NOMO-1 treated with DMSO at 0.1 percent for 48 hours (cell line): ENCODE measurements at regions not wholly inside any gene's neighbourhood (a gene's known extent, or its start where the extent isn't known, plus 50 kb on each side); places are given as distances from the start of the nearest gene placed in this dataset.

Source experiments
- DNase-seq: peaks from one replicate; lab custom pipeline; 2025; ENCODE audit not compliant: unreplicated experiment; lab: John Stamatoyannopoulos, UW

DNA sequence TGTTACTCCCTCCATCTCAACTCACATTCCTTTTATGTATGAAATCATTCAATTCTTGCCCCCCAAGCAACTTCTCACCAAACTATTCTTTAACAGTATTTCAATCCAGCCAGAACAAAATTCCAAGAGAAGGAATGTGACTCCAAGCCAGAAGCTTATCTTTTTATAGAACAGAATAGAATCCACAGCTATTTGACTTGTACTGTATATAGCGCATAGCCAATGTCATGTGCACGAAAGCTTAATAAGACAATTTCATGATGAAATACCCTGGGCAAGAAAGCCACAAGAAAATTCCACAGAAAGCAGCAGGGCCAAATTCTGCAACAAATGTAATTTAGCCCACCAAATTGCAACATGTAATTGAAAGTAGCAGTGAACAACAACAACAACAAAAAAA lies 127.6 kb upstream of the UBE2E2 start:
- DNase-seq = no peak

DNA sequence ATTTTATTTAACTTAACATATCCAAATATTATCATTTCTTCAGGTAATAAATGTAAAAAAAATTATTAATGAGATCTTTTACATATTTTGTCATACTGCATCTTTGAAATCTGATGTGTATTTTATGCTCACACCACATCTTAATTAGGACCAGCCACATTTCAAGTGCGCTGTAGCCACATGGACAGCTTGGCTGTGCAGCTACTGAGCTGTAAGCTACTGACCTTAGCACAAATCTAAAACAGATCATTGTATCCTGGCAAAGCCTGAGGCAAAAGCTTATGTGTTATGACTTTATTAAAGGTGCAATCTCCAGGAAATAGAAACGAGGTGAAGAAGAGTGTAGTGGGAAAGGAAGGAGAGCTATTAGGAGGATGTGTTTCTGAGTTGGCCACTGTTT lies 126.7 kb upstream of the UBE2E2 start:
- no peak for DNase-seq

DNA sequence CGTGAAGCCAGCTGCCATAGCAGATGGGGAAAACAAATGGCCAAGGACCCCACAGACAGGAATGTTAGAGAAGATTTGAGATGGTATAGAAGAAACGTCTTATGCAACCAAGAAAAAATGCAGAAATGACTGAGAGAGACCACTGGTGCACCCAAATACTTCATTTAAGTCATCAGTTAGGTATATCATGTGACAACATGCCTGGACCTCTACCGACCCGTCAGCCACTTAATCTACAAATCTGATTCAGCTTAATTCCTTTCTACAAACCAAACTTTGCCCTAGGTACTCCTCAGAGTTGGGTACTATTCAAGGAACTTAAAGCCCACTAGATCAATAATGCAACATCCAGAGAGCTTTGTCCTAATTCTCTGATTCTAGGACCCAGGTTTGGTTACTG lies 126.0 kb upstream of the UBE2E2 start:
- DNase-seq = no peak

DNA sequence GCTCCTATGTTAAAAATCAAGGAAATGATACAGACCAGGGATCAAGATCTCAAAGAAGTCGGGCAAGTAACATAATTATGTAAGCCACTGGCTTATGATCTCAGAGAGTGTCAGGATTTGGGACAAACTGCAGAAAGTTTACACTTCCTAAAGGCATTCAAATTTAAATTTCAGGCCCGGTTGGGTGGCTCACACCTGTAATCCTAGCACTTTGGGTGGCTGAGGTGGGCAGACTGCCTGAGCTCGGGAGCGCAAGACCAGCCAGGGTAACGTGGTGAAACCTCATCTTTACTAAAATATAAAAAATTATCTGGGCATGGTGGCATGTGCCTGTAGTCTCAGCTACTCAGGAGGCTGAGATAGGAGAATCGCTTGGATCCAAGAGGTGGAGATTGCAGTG lies 124.4 kb upstream of the UBE2E2 start:
- DNase-seq = no peak

DNA sequence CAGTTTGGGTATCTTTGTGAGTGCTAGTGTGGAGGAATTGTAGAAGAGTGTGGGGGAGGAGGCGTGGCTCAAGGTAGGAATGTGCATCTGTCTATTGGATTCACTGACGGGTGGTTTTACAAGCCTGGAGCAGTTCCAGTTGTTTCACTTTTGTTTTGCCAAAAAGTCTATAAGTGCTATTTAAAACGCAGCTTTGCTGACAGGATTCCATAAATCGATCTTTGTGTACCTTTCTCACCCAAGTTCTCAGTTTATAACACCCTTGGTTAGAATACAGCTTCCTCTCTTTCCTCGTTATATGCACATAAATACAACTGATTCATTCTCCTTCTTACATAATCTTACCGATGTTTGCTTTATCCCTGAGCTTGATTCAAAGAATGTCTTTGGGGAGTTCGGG lies 123.2 kb upstream of the UBE2E2 start:
- DNase-seq = no peak

DNA sequence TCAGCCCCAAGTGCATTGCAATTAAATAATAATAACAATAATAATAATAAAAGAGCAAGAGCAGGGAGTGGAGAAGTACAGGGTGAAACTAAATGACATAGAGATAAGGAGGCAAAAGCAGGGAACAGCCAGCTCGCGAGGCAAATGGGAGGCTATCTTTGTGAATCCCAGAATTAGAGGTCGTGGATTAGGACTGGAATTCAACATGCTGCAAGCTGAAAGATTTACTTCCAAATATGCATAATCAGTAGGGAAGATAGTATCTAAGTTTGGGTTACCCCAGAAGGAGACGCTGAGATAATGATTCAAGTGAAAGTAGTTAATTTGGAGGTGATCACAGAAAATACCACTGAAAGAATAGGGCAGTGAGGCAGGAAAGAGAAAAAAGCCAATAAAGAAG lies 119.4 kb upstream of the UBE2E2 start:
- DNase-seq = no peak

DNA sequence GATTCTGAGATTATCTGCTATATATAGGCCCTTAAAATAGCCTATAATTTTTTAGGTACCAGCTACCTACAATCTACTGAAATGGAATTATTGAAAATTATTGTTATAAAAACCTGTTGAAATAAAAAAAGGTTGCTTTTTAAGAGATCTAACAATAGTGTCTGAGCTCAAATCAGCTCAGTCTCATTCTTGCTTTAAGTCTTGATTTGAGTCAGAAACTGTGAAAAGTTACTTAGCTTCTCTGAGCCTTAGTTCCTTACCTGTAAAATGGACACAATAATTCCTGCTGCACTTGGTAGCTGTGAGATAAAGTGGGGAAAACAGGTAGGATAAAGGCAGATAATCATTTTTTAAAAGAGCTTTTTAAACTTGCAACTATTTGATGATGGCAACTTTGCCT lies 118.8 kb upstream of the UBE2E2 start:
- DNase-seq = no peak

DNA sequence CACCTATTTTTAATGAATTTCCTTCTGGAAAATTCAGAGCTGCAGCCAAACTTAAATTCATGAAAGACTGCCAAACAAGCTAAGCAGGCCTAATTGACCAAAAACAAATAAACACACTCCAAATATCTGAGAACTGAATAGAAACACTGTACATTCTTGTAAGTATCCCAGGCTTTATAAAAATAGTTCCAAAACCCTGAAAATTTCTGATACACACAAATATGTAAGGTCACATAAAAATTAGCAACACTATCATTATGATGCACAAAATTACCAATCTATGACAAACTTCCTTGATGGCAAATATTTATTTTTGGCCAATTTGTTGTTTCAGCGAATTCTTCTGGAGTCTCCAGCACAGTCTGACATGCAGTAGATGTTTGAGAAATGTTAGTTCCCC lies 117.9 kb upstream of the UBE2E2 start:
- no peak for DNase-seq

DNA sequence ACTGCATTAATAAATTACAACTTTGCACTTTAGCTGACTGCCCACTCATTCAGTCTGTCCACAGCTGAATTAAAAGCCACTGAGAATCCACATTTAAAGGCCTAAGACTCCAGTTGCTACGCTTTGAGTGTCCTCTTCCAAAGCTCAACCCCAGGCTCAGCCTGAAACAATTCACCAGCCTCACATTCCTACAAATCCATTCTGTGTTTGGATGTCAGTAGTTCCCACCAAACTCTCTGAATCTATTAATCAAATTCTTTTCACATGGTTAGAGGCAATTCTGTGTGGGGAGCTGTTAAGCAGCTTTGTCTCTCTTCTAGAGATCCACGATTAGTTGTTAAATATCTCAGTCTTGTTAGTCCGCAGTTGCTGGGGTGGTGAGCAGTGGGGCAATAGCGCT lies 116.8 kb upstream of the UBE2E2 start:
- DNase-seq = no peak

DNA sequence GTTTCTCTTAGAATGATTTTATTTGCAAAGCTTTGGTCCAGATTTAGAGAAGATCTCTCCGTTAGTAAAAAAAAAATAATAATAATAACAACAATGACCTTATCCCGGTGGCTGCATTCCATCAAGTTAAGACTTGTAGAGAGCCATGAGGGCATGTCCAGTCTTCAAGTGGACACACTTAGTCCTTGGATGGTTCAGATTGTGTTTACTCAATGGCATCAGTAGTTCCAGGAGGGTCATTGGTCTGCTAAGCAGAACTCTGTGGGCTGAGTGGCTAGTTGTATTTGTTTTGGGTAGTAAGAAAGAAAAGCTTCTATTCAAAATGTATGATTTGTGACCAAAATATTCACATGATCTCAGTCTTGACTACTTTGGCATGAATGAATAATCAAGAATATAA lies 116.3 kb upstream of the UBE2E2 start:
- no peak for DNase-seq

DNA sequence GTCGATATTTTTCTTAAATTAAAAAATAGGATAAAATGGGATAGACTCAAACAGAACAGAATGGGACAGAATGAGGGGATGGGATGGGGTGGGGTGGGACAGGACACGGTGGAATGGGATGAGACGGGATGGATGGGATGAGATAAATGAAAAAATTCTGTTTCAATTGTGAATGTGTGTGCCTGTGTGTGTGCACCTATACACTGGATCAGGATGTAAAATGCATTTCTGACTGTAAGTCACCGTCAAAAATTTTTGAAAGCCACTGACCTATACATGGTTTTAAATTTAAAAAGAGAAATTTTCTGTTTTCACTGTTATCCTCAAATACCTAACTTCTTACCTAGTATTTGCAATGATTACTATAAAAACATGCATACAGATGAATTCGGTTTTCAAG lies 108.7 kb upstream of the UBE2E2 start:
- no peak for DNase-seq

DNA sequence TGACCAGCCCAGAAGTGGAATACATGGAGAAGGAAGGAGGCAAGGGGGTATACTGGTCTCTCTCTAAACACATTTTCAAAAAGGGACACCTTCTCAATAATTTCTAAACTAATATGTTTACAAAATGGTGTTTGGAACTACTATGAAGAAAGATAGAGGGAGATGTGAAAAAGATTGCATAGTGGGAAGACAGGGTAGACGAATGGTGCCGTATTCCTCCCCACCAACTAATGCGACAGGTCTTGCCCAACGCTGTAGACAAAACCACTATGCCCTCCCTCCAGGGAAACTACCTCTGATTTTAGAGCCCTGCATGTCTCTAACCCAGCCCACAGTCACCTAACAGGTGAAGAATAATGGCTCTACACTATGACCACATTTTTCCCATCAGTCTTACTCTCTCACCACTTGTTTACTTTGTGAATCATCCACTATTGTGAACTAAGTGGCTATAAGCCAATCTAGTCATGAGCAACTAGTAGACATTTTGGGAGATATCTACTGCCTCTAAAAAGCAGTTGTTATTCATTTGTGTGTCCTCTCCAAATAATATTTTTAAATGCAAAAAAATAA lies 108.2 kb upstream of the UBE2E2 start:
- no peak for DNase-seq

DNA sequence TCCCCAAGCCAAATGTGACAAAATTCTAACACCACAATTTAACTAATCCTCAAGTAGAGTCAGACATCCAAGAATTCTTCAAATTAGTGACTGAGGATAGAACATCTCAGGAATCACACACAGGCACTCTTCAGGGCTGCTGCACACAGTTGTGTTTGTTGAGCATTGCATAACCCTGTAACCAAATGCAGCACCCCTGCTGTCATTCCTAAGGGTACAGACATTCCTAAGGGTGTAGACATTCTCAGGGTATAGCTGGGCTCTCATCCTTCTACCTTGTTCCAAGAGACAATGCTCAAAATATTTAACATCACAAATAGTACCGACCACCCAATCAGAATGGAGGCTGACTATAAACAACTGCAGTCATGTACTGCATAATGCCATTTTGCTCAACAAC lies 107.1 kb upstream of the UBE2E2 start:
- no peak for DNase-seq

DNA sequence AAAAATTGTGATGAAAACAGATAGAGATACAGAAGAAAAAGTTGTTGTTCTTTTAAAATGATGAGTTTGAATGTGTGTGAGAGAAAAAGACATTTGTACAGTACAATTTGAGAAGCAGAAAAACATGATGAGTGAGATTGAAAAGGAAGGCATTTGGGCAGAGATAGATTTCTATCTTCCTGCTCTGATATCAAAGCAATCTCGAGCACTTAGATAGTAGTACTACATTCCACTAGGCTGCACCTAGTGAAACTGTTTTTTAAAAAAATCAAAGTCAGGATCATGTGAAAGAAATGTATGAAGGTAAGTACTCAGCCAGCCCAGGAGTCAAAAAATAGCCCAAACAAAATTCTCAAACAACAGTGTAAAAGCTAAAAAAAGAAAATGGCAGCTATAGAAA lies 104.1 kb upstream of the UBE2E2 start:
- DNase-seq = no peak

DNA sequence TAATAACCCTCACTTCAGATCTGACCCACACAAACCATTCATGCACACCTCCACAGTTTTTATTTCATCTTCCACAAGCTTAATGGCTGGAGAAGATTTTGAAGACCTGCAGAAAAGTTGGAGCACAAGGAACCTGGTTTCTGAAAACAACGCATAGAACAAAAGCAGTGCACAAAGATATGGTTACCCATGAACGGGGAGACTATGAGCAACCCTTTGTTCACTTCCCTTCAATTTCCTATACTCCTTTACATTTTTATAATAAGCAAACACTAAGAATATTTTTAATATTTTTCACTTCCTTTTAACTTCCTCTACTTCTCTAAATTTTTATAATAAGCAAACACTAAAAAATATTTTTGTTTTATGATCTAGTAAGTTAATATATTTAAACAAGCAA lies 103.5 kb upstream of the UBE2E2 start:
- no peak for DNase-seq

DNA sequence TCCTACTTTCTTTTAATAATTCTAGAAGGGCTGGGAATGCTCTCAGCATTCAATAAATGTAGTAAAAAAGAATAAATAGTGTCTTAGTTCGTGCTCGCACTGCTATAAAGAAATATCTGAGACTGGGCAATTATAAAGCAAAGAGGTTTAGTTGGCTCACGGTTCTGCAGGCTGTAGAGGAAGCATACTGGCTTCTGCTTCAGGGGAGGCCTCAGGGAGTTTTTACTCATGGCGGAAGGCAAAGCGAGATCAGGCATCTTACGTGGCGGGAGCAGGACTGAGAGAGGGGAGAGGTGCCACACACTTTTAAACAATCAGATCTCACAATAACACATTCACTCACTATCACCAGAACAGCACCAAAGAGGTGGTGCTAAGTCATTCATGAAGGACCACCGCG lies 103.0 kb upstream of the UBE2E2 start:
- DNase-seq = no peak

DNA sequence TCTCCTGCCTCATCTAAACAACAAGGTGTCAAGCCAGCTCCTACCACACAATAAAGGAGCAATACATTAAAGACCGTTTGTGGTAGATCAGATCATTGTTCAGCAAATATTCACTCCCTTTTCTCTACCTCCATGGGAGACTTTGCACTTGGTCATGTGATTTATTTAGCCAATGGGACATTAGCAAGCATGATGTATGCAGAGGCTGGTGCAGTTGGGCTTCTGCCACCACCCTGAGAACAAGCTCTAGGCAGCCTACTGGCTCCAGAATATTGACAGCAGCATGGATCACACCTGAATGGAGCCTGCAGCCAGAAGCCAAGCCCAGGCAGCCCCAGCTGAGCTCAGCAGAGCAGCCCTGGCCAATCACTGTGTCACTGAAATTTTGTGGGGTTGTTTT lies 99.4 kb upstream of the UBE2E2 start:
- DNase-seq = no peak

DNA sequence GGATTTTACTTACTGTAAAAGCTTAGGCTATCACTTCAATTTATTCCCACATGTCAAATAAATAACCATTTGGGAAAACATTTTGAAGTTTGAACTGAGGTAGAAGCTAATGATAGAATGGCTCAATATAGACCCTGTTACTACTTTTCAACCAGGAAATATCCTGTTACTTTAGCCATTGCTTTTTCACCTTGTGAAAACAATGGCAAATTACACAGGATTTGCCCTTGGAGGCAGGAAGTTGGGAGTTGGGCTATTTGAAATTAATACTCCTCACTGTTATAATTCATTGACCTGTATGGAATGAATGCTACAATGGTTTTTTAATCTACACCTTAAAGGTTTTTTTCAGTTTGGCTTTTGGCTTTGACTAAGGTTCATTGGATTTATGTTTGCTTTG lies 98.1 kb upstream of the UBE2E2 start:
- DNase-seq = no peak

DNA sequence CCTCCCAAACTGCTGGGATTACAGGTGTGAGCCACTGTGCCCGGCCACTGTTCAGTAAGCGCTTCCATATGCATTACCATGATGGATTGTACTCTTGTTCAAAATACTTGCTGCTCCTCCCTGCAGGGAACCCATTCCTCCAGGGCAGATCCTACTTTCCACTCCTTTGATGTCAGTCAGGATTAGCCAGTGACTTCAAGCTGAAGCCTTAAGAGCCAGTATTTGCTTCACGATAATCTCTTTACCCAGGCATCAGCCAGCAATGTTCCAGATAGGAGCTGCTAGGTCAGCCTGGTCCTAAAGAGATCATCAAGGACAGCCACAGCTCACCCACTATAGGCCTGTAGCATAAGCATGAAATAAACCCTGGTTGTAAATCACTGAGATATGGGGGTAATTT lies 96.5 kb upstream of the UBE2E2 start:
- DNase-seq = no peak

DNA sequence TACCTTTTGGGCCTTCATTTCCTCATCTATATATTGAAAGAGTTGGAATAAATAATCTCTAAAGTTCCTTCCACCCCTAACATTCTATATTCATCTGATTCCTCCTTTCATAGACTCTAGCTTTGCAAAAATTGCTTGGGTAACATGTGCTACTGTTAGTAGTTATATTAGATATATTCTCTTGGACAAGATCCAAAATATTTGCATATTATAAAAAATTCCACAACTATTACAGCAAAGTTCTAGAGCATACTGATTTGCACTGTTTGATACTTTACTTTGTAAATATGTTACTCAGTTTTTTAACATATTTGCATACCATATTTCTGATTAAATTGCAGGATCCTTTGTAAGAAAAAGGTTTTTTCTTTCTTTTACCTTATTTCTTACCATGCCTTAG lies 95.9 kb upstream of the UBE2E2 start:
- DNase-seq = no peak

DNA sequence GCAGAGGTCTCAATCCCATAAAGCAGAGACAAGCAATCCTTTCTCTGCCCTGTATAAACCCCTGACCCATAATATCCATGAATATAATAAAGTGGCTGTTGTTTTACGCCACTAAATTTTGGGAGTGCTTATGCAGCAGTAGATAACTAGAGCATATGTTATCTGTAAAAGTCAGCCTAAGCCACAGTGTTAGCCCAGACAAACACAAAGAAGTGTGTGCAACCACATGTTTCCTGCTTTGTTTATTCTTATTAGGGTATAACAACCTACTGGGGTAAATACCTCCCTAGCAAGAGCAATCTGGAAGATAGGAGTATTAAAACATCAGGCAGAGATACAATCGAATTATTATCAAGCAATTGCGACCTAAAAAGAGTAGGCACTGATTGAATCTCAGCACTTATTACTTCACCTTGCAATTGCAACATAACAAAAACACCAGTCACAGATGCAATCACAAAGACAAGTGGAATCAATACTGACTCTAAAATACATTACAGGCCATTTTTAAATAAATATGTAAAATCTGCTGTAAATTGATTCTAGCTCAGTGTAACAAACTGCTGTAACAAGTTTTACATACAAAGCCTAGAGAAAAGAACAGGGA lies 94.6 kb upstream of the UBE2E2 start:
- DNase-seq = no peak

DNA sequence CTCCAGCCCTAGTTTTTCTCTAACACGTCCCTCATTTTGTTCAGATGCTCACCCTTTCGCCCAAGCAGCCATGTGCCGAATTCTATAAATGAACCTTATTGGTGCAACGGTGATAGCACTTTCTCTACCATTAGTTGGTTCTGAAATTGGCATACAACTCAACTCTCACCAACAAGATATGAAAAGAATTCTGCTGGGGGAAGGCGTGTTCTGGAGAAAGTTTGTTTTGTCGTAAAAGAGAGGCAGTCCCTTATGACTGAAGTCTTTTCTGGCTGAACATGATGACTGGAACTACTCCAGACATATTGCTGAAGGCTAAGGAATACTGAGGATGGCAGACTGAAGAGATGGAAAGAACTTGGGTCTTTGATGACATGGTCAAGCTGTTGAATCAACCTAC lies 91.8 kb upstream of the UBE2E2 start:
- DNase-seq = no peak

DNA sequence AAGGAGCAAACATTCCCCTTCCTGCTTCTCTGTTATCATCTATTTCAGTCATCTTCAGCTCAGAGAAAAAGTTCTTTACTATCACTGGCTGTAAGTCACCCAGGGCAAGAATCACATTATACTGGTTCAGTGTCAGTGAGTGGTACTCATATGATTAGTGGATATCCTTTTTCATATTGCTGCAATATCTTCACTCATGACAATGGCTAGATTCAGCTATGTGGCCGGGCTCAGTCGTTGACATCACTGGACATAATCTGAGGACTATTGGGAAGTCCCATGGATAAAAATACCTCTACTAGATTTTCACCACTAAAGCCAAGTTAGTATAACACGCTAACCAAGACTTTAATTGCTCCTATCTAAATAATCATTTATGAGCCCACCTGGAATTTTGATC lies 91.3 kb upstream of the UBE2E2 start:
- DNase-seq = no peak

DNA sequence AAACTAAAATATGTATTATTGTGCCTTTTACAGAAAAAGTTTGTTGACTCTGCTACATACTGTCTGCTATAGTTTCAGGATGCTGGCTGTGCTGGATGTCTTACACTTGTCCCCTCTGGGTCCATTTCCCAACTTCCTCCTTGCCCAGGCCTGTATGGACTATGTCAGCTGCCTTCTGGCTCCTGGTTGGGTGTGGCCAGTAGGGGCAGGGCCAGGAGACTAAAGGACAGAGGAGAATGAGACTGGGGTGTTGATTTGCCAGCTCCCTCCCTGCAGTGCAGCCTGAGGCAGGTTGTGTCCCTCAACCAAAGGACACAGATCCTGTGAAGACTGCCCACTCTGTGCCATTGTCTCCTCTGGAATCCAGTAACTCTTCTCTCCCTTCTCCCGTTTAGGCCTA lies 90.6 kb upstream of the UBE2E2 start:
- peak; percentile 62 for DNase-seq
